SJSA1 (cell line): ENCODE measurements at regions not wholly inside any gene's neighbourhood (a gene's known extent, or its start where the extent isn't known, plus 50 kb on each side); places are given as distances from the start of the nearest gene placed in this dataset.

Experiments
- DNase-seq, 2 experiments: peaks; one replicate each; pipeline ENCODE4 v3.0.0-alpha.2; 2015 to 2020; ENCODE audit warnings: low spot score in 2 of 2, low read depth in 1 of 2
- H3K27ac ChIP-seq: fragments of 250-450 bp; sonication (Bioruptor Pico); 2 replicates; pipeline ENCODE4 v1.5.1; 2020; ENCODE audit warnings: mild to moderate bottlenecking, moderate library complexity
- H3K27me3 ChIP-seq: fragments of 250-450 bp; sonication (Bioruptor Pico); replicated peaks from 2 replicates; pipeline ENCODE4 v1.5.1; 2020; ENCODE audit warnings: mild to moderate bottlenecking, moderate library complexity
- H3K36me3 ChIP-seq: fragments of 250-450 bp; sonication (Bioruptor Pico); 2 replicates; pipeline ENCODE4 v1.5.1; 2020; ENCODE audit warnings: mild to moderate bottlenecking
- H3K4me1 ChIP-seq: fragments of 250-450 bp; sonication (Bioruptor Pico); replicated peaks from 2 replicates; pipeline ENCODE4 v1.6.1; 2021; ENCODE audit warnings: mild to moderate bottlenecking
- H3K4me3 ChIP-seq: fragments of 250-450 bp; sonication (Bioruptor Pico); 2 replicates; pipeline ENCODE4 v1.5.1; 2020; ENCODE audit warnings: mild to moderate bottlenecking
- H3K9me3 ChIP-seq: fragments of 250-450 bp; sonication (Bioruptor Pico); replicated peaks from 2 replicates; pipeline ENCODE4 v1.5.1; 2020; ENCODE audit warnings: mild to moderate bottlenecking

- no peaks in the 10 kb centered on the region for H3K27me3 ChIP-seq
- H3K27ac ChIP-seq, result no peak overlapping the region
- H3K9me3 ChIP-seq, result no peaks in the 10 kb centered on the region
- H3K4me3 ChIP-seq, result no peak overlapping the region
- no peaks in the 10 kb centered on the region for H3K36me3 ChIP-seq
- H3K4me1 ChIP-seq, result no peaks in the 10 kb centered on the region
- DNase-seq, result no peak
These were observed 203.6 kb downstream of the EDEM1 start for GRCh38 chr3:5390936-5391625.

- no peak overlapping the region for H3K4me3 ChIP-seq
- no peaks in the 10 kb centered on the region for H3K36me3 ChIP-seq
- no peaks in the 10 kb centered on the region for H3K4me1 ChIP-seq
- no peaks in the 10 kb centered on the region for H3K9me3 ChIP-seq
- no peaks in the 10 kb centered on the region for H3K27me3 ChIP-seq
- DNase-seq, result no peak
- H3K27ac ChIP-seq, result no peak overlapping the region
These were observed 213.5 kb downstream of the EDEM1 start for GRCh38 chr3:5401002-5401401.

- Histone ChIP-seq H3K27ac (no peak overlapping the region), H3K4me3 (no peak overlapping the region), H3K4me1 (no peaks in the 10 kb centered on the region), H3K36me3 (no peaks in the 10 kb centered on the region), H3K27me3 (no peaks in the 10 kb centered on the region), H3K9me3 (no peaks in the 10 kb centered on the region)
- no peak for DNase-seq
These were observed 217.2 kb downstream of the EDEM1 start for GRCh38 chr3:5404718-5405117.

GRCh38 chr3:5411786-5412185 lies 224.3 kb downstream of the EDEM1 start:
- no peak for DNase-seq
- Histone ChIP-seq H3K4me3 (no peak overlapping the region), H3K36me3 (no peaks in the 10 kb centered on the region), H3K4me1 (no peaks in the 10 kb centered on the region), H3K27me3 (no peaks in the 10 kb centered on the region), H3K9me3 (no peaks in the 10 kb centered on the region), H3K27ac (no peak overlapping the region)

DNA sequence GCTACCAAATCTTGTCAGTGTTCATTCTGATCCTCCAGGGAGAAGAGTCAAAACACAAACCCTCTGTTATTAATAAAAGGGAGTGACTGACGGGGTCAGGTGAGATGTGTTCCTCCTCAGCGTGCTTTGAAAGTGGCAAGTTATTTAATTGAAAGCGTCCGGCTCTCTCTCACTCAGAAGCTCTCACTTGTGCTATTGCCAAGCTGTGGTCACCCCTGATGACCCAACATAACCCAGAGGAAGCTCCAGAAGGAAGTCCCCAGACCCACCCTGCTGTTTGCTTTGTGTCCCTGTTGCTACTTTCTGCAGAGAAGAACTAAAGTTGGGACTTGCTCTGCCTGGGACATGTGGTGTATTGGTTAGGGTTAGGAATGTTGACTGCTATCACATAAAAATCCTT lies 235.6 kb downstream of the EDEM1 start:
- no peak overlapping the region for H3K4me3 ChIP-seq
- no peak for DNase-seq
- H3K27ac ChIP-seq, result no peak overlapping the region

DNA sequence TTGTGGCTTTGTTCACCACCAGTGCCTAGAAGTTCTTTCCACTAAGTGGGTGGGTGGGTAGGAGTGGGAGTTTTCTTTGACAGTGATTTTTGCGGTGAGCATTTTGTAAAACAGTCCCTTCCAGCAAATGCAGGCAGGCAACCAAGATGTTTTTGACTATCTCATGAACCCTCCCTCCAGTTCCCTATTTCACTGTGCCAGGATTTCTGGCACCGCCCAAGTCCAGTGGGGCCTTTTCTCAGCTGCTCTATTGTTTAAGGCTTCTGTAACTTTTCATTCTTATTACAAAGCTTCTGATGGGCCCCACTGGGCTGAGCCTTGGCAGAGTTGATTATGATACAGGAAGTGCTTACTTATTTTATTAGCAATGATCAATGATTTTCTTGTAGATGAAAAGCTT lies 236.0 kb downstream of the EDEM1 start:
- H3K27me3 ChIP-seq, result no peaks in the 10 kb centered on the region
- H3K27ac ChIP-seq, result no peak overlapping the region
- H3K4me1 ChIP-seq, result no peaks in the 10 kb centered on the region
- no peak for DNase-seq
- no peak overlapping the region for H3K4me3 ChIP-seq
- no peaks in the 10 kb centered on the region for H3K9me3 ChIP-seq
- no peaks in the 10 kb centered on the region for H3K36me3 ChIP-seq

More for the DNA sequence above, 235.6 kb downstream of the EDEM1 start:
- no peaks in the 10 kb centered on the region for H3K27me3 ChIP-seq
- H3K4me1 ChIP-seq, result no peaks in the 10 kb centered on the region
- no peaks in the 10 kb centered on the region for H3K36me3 ChIP-seq
- H3K9me3 ChIP-seq, result no peaks in the 10 kb centered on the region

- no peak for DNase-seq
- Histone ChIP-seq H3K4me1 (no peaks in the 10 kb centered on the region), H3K4me3 (no peak overlapping the region), H3K27me3 (no peaks in the 10 kb centered on the region), H3K9me3 (no peaks in the 10 kb centered on the region), H3K27ac (no peak overlapping the region), H3K36me3 (no peaks in the 10 kb centered on the region)
These were observed 237.9 kb downstream of the EDEM1 start for GRCh38 chr3:5425371-5425770.

DNA sequence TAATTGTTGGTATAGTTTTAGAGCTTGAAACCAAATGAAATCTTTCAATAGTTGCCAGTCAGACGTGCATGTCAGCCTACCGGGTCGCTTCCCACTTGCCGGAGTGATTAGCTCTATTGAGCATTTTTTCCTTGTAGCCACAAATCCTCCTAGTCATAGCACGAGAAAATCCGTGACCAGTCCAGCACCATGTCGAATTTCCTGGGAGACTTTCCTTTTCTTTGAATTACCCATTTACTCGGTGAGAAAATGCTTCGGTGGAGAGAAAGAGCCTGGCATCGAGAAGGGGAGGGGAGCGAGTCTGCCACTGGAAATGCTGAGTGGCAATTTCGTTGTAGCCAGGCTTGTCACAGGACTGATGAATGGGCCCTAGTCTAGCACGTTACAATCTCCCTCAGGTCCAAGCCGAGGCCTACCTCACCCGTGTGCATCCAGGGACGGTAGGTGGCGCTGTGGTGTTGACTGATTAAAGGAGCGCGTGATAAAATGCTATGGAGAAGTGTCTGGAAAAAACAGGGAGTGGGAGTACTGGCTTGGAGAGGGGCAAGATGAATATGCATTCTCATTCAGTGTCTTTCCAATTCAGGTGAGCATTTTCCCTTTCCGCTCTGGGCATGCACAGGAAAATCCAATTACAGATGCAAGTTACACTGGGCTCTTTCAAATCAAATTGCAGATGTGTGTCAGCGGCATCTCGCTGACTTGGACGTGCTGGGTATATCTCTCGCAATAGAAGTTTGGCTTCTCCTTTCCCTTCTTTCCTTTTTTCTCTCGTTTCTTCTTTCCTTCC lies 238.8 kb downstream of the EDEM1 start:
- Histone ChIP-seq H3K27ac (no peak overlapping the region), H3K9me3 (no peaks in the 10 kb centered on the region), H3K27me3 (no peaks in the 10 kb centered on the region), H3K4me3 (no peak overlapping the region), H3K36me3 (no peaks in the 10 kb centered on the region), H3K4me1 (no peaks in the 10 kb centered on the region)
- DNase-seq, result peak; percentile 37 to 74

DNA sequence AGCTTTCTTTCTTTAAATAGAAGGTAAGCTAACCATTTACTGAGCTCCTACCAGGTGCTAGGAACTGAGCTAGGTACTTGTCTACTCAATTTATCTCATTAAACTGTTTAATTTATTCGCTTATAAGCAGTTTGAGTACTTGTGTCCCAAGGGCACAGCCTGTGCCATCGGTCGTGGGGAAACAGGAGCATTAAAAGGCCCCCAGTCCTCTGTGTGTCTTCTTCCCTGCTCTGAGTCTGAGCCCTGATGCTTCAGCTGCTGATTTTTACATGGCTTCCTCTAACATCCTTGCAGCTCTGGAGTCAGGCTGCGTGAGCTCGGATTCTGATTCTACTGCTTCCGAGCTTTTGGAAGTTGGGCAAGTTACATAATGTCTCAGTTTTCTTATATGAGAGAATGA lies 239.5 kb downstream of the EDEM1 start:
- Histone ChIP-seq H3K27me3 (no peaks in the 10 kb centered on the region), H3K9me3 (no peaks in the 10 kb centered on the region), H3K36me3 (no peaks in the 10 kb centered on the region), H3K4me1 (no peaks in the 10 kb centered on the region), H3K4me3 (no peak overlapping the region), H3K27ac (no peak overlapping the region)
- no peak for DNase-seq

DNA sequence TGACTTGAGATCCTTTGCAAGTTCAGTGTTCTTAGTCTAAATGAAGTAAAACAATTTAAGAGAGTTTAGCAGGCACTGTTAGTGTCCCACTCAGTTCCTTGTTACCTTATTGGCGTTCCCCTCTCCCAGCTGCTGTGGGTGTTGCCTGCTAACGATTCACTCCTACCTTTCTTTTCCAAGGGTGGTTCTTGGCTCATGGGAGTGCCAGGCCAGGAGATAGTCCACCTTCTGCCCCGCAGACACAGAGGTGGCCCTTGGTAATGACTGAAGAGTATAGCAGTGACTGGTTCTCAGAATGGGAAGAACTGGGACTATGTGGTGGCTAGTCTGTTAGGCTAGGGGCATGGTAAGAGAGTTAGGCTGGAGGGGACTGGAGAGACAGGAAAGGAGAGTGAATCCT lies 240.4 kb downstream of the EDEM1 start:
- H3K9me3 ChIP-seq, result no peaks in the 10 kb centered on the region
- no peaks in the 10 kb centered on the region for H3K36me3 ChIP-seq
- no peaks in the 10 kb centered on the region for H3K27me3 ChIP-seq
- no peak overlapping the region for H3K27ac ChIP-seq
- no peaks in the 10 kb centered on the region for H3K4me1 ChIP-seq
- H3K4me3 ChIP-seq, result no peak overlapping the region
- DNase-seq, result no peak

GRCh38 chr3:5428607-5429516 lies 241.4 kb downstream of the EDEM1 start:
- H3K9me3 ChIP-seq, result no peaks in the 10 kb centered on the region
- H3K27ac ChIP-seq, result no peak overlapping the region
- DNase-seq, result no peak
- H3K4me3 ChIP-seq, result no peak overlapping the region
- no peaks in the 10 kb centered on the region for H3K36me3 ChIP-seq
- no peaks in the 10 kb centered on the region for H3K4me1 ChIP-seq
- no peaks in the 10 kb centered on the region for H3K27me3 ChIP-seq

GRCh38 chr3:5429517-5429890 lies 242.0 kb downstream of the EDEM1 start:
- Histone ChIP-seq H3K36me3 (no peaks in the 10 kb centered on the region), H3K4me1 (no peaks in the 10 kb centered on the region), H3K4me3 (no peak overlapping the region), H3K27ac (no peak overlapping the region), H3K9me3 (no peaks in the 10 kb centered on the region), H3K27me3 (no peaks in the 10 kb centered on the region)
- no peak for DNase-seq

DNA sequence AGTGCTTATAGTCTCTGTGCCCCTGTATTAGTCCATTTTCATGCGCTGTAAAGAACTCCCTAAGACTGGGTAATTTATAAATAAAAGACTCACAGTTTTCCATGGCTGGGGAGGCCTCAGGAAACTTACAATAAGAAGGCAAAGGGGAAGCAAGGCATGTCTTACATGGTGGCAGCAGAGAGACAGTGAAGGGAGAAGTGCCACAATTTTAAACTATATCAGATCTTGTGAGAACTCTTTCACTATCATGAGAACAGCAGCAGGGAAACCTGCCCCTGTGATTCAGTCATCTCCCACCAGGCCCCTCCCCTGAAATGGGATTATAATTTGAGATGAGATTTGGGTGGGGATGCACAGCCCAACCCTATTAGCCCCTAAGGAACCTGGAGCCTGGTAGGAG lies 243.2 kb downstream of the EDEM1 start:
- Histone ChIP-seq H3K9me3 (no peaks in the 10 kb centered on the region), H3K36me3 (no peaks in the 10 kb centered on the region), H3K4me3 (no peak overlapping the region), H3K4me1 (no peaks in the 10 kb centered on the region), H3K27me3 (no peaks in the 10 kb centered on the region), H3K27ac (no peak overlapping the region)
- DNase-seq, result no peak

GRCh38 chr3:5431146-5431545 lies 243.6 kb downstream of the EDEM1 start:
- H3K27me3 ChIP-seq, result no peaks in the 10 kb centered on the region
- no peaks in the 10 kb centered on the region for H3K4me1 ChIP-seq
- no peaks in the 10 kb centered on the region for H3K36me3 ChIP-seq
- no peak for DNase-seq
- no peak overlapping the region for H3K27ac ChIP-seq
- H3K9me3 ChIP-seq, result no peaks in the 10 kb centered on the region
- H3K4me3 ChIP-seq, result no peak overlapping the region
